Left hindlimb (tissue), 1 donor: ENCODE measurements at regions not wholly inside any gene's neighbourhood (a gene's known extent, or its start where the extent isn't known, plus 50 kb on each side); places are given as distances from the start of the nearest gene placed in this dataset.

Experiments
- DNase-seq: peaks from one replicate; pipeline ENCODE4 v3.0.0-alpha.2; 2018

DNA sequence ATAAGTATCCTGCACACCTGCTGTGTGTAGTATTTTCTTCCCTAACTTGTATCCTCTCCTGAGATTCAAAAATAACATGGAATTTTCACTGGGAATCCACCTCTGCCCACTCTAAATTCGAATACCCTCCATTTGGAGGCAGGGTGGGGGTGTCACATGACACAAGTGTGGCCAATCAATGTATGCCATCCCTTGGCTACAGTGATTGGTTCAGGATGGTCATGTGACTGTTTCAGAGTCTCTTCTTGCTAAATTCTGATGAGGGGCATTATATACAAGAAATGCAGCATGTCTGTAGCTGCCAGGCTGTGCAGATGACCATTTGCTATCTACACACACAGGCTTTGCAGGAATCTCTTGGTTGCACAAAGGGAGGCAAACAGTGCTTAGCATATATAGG is 86.8 kb upstream of the TMEM132C start:
- DNase-seq = no peak

DNA sequence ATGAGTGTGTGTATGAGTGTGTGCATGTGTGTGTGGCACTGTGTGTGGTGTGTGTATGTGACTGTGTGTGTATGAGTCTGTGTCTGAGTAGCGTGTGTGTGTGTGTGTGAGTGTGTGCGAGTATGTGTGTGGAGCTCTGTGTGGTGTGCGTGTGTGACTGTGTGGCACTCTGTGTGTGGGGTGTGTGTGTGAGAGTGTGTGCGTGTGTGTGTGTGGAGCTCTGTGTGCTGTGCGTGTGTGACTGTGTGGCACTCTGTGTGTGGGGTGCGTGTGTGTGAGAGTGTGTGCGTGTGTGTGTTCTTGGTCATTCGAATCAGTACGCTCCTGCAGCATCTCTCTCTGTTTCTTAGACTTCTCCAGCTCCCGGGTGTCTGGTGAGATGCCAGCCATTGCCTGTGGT is 76.9 kb upstream of the TMEM132C start:
- DNase-seq = no peak

DNA sequence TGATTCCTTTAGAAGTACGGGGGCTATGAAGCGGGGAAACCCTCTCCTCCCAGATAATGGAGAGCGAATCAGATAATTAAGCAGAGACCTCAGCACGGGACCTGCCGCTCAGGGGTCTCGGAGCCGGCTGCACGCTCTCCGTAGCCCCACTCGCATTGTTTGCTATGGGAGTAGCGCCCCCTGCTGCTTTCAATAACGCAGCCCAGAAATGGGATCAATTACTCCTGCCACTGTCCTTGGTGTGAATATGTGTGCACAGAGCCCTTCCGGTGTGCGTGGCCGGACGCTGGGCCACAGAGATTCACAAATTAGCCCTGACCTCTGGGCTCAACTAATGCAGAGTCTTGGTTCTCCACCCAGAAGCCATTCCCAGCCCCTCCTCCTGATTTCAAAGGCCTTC is 76.4 kb upstream of the TMEM132C start:
- no peak for DNase-seq

DNA sequence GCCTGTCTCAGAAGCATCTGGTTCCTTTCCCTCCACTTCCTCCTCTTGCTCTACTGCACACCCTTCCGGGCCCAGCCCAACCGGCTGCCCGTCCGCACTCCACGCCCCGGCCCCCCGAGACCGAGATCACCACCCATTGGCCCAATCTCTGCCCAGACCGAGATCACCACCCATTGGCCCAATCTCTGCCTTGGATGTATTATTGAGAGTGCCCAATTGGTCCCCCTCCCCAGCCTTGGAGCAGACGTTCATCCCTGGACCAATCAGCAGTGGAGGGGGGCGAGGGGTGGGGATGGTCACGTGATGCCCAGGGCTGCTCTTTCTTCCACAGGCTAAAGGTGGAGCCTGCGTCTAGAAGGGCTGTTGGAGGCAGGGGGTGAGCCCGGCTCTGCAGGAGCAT is 75.6 kb upstream of the TMEM132C start:
- DNase-seq = no peak

DNA sequence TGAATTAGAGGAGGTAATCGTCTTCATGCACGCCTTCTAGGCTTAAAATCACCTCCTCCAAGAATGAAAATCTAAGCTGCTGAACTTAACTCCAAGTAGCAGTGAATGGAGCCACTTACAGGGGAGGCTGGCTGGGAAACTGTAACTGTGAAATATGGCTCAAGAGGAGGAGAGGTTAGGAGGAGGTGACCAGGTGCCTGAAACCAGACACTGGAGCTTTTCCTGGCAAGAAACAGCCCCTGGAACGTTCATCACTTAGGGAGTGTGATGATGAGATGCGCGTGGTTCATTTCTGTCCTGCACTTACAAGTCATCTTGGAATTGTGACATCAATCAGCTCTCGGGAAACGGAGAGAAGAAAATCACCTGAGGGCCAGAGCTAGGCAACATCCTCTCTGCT is 62.3 kb upstream of the TMEM132C start:
- DNase-seq = no peak

DNA sequence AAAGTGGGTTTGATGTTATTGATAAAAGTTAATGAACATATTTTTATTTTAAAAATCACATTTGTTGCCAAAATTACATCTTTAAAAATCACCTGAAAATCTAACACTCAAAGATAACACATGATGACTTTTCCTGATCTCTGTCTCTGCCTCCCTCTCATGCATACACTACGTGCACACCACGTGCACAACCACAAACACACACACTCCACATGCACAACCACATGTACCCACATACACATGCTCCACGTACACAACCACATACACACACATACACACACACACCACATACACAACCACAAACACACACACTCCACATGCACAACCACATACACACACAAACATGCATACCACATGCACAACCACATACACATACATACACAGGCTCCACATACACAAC is 61.8 kb upstream of the TMEM132C start:
- no peak for DNase-seq

DNA sequence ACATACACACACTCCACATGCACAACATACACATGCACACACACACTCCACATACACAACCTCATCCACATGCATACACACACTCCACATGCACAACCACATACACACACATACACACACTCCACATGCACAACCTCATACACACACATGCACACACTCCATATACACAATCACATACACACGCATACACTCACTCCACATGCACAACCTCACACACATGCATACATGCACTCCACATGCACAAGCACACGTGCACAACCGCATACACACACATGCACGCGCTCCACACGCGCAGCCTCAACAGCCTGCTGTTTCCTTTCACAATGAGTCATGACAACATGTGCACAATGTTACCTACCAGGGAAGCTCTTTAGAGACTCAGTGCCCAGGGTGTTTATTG is 61.2 kb upstream of the TMEM132C start:
- DNase-seq = no peak
